NCI-H187 (cell line): ENCODE measurements at regions not wholly inside any gene's neighbourhood (a gene's known extent, or its start where the extent isn't known, plus 50 kb on each side); places are given as distances from the start of the nearest gene placed in this dataset.
"Not testable (repeated sequence)": the region's sequence is repeated elsewhere in the genome, so short reads cannot be mapped to it uniquely, and the experiment has no call there.

ENCODE experiments used
- DNase-seq, 2 experiments: peaks; one replicate each; lab custom pipeline; 2025; lab: John Stamatoyannopoulos, UW

- no peak for DNase-seq
Observed at GRCh38 chr15:77877869-77878577, 199.5 kb downstream of the TBC1D2B start.

- not testable (repeated sequence) for DNase-seq
Observed at GRCh38 chr15:77876107-77876820, 201.2 kb downstream of the TBC1D2B start.

GRCh38 chr15:77875066-77875721, 202.3 kb downstream of the TBC1D2B start:
- DNase-seq = peak in 1 of 2 experiments; percentile 38

DNA sequence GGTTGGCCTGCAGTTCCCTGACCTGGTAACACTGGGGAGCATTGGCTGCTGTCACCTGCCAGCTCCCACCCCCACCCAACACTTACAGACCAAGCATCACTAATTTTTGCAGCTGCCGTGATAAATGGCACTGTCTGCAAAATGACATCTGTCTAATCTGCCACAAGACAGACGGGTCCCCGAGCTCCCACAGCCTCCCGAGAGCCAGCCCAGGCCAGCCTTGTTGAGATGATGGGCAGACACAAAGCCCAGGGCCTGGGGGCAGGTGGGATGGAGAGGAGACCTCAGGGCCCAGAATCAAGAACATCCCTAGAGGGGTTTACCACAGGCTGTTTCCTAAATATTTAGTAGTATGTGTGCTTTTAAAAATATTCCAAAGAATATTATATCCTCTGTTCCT, 203.4 kb downstream of the TBC1D2B start:
- DNase-seq = no peak

DNA sequence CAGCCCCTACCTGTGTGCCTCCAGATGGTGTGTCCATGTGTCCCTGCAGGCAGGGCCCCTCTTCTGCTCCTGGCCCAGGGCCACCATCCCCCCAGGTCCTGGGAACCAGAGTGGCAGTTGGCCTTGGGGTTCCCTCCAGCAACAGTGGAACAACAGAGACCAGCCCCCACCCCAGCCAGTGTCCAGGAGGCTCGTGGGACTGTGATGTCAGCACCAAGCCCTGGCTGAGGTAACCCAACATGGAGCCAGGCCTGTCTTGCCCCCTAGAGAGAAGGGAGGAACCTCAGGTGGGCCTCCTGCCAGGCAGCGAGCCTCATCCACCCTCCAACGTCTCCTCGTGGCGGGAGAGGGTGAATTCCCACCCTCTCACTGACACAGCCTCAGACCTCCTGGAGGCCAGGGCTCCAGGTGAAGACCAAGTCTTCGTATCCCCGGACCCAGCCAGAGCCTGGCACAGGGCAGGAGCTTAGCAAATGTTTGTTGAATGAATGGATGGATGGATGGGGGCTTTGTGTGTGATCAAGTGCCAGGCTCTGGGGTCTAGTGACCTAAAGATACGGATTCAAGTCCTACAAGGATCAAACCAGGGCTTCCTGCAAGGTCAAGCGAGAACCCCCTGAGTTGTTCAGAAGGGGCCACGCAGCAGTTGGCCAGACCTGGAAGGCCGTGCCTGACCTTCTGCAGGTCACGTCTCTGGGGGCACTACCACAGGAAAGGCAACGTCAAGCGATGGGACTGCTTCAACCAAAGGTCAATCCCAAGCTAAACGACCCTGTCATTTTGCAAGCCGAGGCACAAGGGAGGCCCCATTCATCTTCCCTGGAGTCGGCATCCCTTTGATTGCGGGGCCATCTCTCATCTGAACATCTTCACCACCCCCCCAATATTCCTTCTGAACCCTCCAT, 204.7 kb downstream of the TBC1D2B start:
- DNase-seq = not testable (repeated sequence)

DNA sequence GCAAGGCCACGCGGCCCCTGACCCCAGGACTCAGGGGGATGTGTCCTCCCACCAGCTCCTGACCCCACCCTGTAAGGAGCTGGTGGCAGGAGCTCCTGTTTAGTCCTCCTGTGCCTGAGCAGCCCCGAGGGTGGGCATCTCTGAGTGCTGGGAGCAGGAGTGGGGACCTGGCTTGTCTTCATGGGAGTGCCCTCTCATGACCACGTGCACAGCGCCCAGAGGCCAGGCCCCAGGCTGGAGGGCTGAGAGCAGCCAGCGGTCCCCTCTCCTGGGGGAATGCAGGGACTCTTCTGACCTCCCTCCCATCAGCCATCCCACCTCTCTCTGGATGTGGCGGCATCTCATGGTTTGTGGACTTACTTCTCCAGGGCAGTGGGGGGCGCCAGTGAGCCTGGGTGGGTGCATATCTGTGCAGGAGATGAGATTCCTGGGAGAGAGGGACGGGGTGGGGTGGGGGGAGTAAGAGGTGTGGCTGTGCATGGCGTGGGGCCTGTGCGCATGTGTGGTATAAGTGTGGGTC, 205.6 kb downstream of the TBC1D2B start:
- DNase-seq = no peak

- peak in 1 of 2 experiments; percentile 9 for DNase-seq
Observed at GRCh38 chr15:77870195-77871065, 207.1 kb downstream of the TBC1D2B start.

DNA sequence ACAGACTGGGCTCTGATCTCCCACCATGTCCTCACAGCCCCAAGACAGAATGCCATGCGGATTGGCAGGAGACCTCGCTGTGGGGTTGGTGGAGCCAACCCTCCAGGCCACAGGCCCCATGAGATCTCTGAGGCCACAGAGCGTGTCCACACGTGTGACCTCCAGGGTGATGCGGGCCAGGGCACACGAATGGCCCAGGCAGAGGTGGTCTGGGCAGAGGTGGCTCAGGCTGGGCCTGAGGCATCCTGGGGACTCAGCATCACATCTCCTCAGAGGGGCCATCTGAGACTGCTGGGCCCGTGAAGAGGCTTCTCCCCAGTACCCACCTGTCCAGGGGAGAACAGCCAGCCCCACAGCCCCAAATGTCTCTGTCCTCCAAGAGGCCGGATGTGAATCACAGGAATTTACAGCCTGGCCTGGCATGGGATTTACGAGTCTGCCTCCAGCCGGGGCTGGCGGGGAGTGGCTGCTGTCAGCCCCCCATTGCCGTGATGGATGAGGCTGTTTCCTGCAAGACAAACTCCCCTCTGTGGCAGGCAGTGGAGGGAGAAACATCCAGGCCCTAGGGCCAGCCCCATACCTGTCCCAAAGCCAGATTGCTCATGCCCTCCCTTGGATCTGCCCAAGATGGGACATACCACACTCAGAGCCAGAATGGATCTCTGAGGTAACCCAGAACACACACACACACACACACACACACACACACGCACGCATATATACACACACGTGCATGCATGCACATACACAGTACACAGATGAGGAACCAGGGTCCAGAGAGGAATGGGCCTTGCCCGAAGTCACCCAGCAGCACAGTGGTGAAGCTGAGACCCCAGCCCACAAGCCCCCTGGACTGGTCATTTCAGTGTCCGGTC, 208.3 kb downstream of the TBC1D2B start:
- no peak for DNase-seq

DNA sequence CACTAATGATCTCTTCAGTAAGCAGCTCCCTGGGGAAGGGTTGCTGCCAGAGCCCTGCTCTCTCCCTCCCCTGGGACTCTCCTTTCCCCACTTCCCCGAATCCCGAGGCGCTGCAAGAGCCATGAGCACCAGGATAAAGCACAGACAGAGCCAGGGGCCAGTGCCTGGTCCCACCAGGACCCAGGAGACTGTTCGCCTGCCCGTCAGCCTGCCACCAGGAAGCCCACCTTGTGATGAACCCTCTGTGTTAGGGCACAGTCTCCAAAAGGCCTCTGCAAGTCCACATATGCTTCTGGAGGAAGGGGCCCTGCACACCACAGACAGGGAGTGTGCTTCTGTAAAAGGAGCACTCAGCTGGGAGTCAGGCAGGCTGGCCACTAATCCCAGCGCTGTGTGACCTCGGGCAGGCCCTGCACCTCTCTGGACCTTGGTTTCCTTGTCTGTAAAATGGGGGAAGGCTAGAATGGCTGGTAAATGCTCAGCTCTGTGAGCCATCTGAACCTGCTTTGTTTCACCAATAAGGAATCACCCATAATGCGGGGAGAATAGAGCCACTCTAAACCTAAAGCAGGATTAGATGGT, 209.4 kb downstream of the TBC1D2B start:
- not testable (repeated sequence) for DNase-seq

DNA sequence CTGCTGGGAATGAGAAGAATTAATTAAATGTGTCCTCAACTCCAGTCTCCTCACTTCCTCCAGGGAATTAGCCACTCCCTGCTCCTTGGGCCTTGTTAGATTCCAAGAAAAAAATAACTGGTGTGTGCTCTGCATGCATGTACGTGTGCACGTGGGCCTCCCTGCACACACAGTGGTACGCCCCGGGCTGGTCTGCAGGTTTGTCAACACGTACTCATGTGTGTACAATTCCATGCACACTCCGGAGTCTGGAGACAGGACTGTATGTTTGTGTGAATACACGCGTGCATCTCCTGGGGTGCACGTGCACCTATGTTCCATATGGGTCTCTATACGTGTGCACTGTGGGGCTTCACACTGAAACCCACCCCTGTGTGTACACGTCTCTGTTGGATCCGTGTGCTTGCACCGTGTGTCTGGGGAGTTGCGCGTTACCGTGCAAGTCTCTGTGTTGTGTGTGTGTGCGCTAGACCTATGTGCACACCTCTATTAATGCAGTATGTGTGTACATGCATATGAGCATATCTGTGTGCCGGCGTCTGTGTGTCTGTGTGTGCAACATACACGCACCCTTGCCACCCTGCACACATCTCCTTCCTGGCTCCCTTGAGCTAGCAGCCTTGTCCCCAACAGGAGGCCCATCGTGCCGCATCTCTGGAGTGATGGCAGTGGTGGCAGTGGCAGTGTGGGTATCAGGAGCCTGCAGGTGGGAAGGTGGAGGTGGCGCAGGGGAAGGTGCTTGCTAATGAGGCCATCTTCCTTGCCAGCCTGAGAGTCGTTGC, 210.1 kb downstream of the TBC1D2B start:
- no peak for DNase-seq

- no peak for DNase-seq
Observed at GRCh38 chr15:77866596-77867125, 210.8 kb downstream of the TBC1D2B start.

DNA sequence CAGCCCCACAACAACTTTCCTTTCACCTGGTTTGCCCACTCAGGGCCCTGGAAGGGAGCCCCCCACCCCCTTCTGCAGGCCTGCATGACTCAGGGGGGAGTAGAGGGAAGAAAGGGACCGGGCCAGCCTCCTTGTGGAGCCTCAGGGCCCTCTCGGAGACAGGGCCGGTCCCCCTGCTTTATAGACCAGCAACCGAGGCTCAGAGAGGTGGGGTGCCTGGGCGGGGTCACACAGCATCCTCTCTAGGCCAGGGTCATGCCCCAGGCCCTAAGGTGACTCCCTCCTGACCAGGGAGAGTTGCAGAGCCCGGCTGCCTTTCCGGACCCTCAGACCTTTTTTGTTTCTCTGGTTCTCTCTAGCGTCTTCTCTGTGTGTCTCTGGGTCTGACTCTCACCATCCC, 211.3 kb downstream of the TBC1D2B start:
- no peak for DNase-seq

- DNase-seq = no peak
Observed at GRCh38 chr15:77865701-77866100, 211.8 kb downstream of the TBC1D2B start.

DNA sequence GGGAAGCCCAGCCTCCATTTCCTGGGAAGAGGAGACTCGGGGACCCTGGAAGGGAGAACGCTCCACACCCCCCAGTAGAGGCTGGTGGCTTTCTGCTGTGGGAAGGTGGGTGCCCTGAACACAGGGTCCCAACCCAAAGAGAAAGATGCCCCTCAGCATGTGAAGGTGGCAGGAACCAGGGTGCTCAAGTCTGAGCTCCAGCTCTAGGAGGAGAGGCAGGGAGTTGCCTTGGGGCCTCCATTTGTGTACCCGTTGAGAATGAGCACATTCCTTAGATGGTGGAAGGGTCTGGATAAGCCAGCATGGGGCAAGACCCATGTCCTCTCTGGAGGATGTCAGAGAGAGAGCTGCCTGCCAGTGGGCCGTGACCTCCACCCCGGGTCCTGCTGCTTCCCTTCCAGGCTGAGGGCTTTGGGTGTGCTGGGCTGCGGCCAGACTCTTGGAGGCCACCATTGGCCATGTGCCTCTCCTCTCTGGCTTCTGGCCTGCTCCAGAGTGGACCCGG, 212.4 kb downstream of the TBC1D2B start:
- no peak for DNase-seq

DNA sequence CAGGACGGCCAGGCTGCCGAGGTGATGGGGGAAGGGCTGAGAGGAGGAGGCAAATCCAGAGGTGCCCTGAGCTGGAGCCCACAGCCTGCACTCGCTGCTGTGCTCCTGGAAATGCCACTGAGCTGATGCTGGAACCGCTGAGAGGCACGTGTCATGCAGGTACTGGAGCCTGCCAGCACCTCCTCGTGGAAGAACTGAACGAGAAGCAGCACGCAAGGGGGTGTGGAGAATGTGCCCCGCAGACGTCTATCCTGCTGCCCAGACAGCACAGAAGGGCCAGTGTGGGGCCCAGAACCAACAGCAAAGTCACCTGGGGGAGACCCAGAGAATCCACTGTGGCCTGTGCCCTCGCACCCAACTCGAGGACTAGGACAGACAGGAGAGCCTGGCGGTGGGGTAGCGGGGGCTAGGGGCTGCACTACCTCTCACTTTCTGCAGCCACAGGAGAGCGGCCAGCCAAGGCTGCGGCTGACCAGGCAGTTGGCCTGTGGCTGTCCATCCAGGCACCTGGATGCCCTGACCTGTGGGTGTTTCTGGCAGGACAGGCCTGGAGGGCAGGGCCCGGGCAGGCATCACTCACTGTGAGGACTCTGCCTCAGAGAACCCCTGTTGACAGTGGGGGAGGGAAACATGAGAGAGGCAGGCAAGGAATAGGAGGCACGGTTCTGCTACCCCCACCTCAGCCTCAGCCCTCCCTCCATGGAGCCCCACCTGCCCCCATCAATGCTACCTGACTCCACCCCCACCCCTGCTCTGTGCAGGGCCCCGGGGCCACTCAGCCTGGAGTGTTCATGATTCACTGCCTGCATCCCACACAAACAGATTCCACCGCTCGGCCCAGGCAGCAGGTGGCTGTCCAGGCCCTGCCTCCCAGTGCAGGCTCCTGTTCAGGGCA, 213.1 kb downstream of the TBC1D2B start:
- DNase-seq = no peak

GRCh38 chr15:77863491-77864105, 213.9 kb downstream of the TBC1D2B start:
- no peak for DNase-seq
